ENCODE measurements at regions not wholly inside any gene's neighbourhood (a gene's known extent, or its start where the extent isn't known, plus 50 kb on each side); places are given as distances from the start of the nearest gene placed in this dataset.

DNA sequence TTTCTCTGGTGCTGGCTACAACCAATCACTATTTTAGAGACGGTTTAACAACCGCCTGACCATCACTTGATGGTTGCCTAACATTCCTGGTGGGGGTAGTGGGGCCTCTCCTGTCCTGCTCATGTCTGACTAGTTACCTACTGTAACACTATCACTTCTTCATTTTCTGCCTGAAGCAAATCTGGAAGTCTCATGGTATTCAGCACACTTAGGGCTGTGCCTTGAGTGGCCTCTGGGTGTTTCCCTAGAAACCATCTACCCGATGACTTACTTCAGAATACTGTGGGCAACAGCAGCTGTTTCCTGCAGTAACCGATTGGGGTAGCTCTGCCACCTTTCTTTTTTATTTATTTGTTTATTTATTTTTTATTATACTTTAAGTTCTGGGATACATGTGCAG, 880.1 kb upstream of the INTU start:
- TF ChIP-seq, protein P1, sequence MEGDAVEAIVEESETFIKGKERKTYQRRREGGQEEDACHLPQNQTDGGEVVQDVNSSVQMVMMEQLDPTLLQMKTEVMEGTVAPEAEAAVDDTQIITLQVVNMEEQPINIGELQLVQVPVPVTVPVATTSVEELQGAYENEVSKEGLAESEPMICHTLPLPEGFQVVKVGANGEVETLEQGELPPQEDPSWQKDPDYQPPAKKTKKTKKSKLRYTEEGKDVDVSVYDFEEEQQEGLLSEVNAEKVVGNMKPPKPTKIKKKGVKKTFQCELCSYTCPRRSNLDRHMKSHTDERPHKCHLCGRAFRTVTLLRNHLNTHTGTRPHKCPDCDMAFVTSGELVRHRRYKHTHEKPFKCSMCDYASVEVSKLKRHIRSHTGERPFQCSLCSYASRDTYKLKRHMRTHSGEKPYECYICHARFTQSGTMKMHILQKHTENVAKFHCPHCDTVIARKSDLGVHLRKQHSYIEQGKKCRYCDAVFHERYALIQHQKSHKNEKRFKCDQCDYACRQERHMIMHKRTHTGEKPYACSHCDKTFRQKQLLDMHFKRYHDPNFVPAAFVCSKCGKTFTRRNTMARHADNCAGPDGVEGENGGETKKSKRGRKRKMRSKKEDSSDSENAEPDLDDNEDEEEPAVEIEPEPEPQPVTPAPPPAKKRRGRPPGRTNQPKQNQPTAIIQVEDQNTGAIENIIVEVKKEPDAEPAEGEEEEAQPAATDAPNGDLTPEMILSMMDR (IDR thresholded peaks at IDR 0.05; ENCODE audit: low read depth, low read length, poor library complexity, severe bottlenecking): no peak
- no peak for TF ChIP-seq EZH2phosphoT487 (IDR thresholded peaks at IDR 0.05; ENCODE audit: borderline replicate concordance, low read length)
- Histone ChIP-seq H3K79me2 (ENCODE audit: control insufficient read depth, low read length) (no peaks in the 10 kb centered on the region), H3K27ac (ENCODE audit: low read depth, low read length) (no peak overlapping the region), H4K20me1 (ENCODE audit: control insufficient read depth, insufficient read depth, low read depth, low read length) (no peaks in the 10 kb centered on the region), H3K4me3 (ENCODE audit: low read length) (no peak overlapping the region), H3F3A (ENCODE audit: control insufficient read depth, insufficient read depth) (no peaks in the 10 kb centered on the region), H3K9me3 (ENCODE audit: control insufficient read depth, insufficient read depth, low read length) (no peaks in the 10 kb centered on the region), H3K4me1 (ENCODE audit: control insufficient read depth, low read length) (no peaks in the 10 kb centered on the region), H3K36me3 (ENCODE audit: control insufficient read depth, low read length) (no peaks in the 10 kb centered on the region), H3K4me2 (ENCODE audit: low read length) (no peak overlapping the region), H3K9me2 (replicated peaks; ENCODE audit: control insufficient read depth, low read length) (no peaks in the 10 kb centered on the region), H3K27me3 (ENCODE audit: control insufficient read depth, low read length) (no peaks in the 10 kb centered on the region)

DNA sequence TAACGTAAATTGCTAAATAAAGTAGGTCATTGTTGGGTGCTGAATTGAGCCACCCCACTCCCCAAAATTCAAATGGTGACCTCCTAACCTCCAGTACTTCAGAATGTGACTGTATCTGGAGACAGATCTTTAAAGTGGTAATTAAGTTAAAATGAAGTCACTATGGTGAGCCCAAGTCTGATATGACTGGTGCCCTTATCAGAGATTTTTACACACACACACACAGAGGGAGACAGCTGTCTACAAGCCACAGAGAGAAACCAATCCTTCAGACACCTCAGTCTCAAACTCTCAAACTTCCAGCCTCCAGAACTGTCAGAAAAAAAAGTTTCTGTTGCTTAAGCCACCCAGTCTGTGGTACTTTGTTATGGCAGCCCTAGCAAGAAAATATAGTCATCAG, 879.2 kb upstream of the INTU start:
- Histone ChIP-seq H3K4me3 (ENCODE audit: low read length) (no peak overlapping the region), H3K4me2 (ENCODE audit: low read length) (no peak overlapping the region), H3K27me3 (ENCODE audit: control insufficient read depth, low read length) (no peaks in the 10 kb centered on the region), H3K36me3 (ENCODE audit: control insufficient read depth, low read length) (no peaks in the 10 kb centered on the region), H3K9me3 (ENCODE audit: control insufficient read depth, insufficient read depth, low read length) (no peaks in the 10 kb centered on the region), H3K4me1 (ENCODE audit: control insufficient read depth, low read length) (no peaks in the 10 kb centered on the region), H3F3A (ENCODE audit: control insufficient read depth, insufficient read depth) (no peaks in the 10 kb centered on the region), H3K79me2 (ENCODE audit: control insufficient read depth, low read length) (no peaks in the 10 kb centered on the region), H3K27ac (ENCODE audit: low read depth, low read length) (no peak overlapping the region), H4K20me1 (ENCODE audit: control insufficient read depth, insufficient read depth, low read depth, low read length) (no peaks in the 10 kb centered on the region), H3K9me2 (replicated peaks; ENCODE audit: control insufficient read depth, low read length) (no peaks in the 10 kb centered on the region)
- TF ChIP-seq, protein P1 (IDR thresholded peaks at IDR 0.05; ENCODE audit: low read depth, low read length, poor library complexity, severe bottlenecking): no peak
- TF ChIP-seq EZH2phosphoT487 (IDR thresholded peaks at IDR 0.05; ENCODE audit: borderline replicate concordance, low read length): no peak

DNA sequence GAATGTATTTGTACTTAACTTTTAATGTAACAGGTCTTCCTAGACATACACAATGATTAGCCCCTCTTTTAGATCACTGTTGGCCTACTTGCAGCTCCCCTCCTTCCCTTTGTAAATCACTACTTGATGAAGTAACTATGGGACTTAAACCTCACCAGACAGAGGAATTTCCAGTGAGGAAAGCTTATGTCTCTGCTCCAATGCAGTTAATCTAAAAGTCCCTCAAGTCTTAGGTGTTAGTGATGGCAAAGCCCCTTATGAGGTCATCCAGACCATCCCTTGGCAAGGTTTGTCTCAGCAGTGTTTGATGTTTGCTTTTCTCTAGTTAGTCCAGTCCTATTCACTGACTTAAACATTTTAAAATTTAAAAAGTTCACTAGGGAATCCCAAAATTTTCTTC, 877.3 kb upstream of the INTU start:
- Histone ChIP-seq H4K20me1 (ENCODE audit: control insufficient read depth, insufficient read depth, low read depth, low read length) (no peaks in the 10 kb centered on the region), H3K9me2 (replicated peaks; ENCODE audit: control insufficient read depth, low read length) (no peaks in the 10 kb centered on the region), H3K4me2 (ENCODE audit: low read length) (no peak overlapping the region), H3K27ac (ENCODE audit: low read depth, low read length) (no peak overlapping the region), H3K4me3 (ENCODE audit: low read length) (no peak overlapping the region), H3K36me3 (ENCODE audit: control insufficient read depth, low read length) (no peaks in the 10 kb centered on the region), H3K79me2 (ENCODE audit: control insufficient read depth, low read length) (no peaks in the 10 kb centered on the region), H3F3A (ENCODE audit: control insufficient read depth, insufficient read depth) (no peaks in the 10 kb centered on the region), H3K4me1 (ENCODE audit: control insufficient read depth, low read length) (no peaks in the 10 kb centered on the region), H3K9me3 (ENCODE audit: control insufficient read depth, insufficient read depth, low read length) (no peaks in the 10 kb centered on the region), H3K27me3 (ENCODE audit: control insufficient read depth, low read length) (no peaks in the 10 kb centered on the region)
- TF ChIP-seq, protein P1 (IDR thresholded peaks at IDR 0.05; ENCODE audit: low read depth, low read length, poor library complexity, severe bottlenecking): no peak
- no peak for TF ChIP-seq EZH2phosphoT487 (IDR thresholded peaks at IDR 0.05; ENCODE audit: borderline replicate concordance, low read length)
